ENCODE measurements at regions not wholly inside any gene's neighbourhood (a gene's known extent, or its start where the extent isn't known, plus 50 kb on each side); places are given as distances from the start of the nearest gene placed in this dataset.

DNA sequence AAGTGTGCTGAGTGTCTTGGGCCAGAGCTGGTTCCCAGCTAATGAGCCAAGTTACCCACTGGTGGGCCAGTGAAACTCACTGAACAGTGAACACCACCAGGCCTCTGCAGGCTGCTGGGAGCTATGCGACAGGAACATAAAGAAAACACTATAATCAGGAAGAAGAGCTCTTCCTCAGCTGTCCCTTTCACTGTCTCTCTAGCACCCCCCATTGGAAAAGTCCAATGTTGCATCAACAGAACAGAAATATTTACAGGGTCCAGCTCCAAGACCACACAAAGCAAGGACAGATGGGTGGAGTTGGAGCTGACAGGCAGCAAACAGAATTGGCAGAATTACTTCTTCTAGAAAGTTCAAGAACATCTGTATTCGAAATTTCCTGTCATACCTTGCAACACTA is 903.6 kb upstream of the TMEM132C start:
- Mint-ChIP-seq H3K9me3 (ENCODE audit: low read depth) (peaks cover 9% of the 10 kb centered on the region), H3K27me3 (no peaks in the 10 kb centered on the region), H3K36me3 (ENCODE audit: insufficient read depth) (no peaks in the 10 kb centered on the region), H3K27ac (no peak overlapping the region), H3K4me3 (ENCODE audit: low read depth) (no peak overlapping the region), H3K4me1 (ENCODE audit: low read depth) (no peaks in the 10 kb centered on the region)
- no peak for DNase-seq (ENCODE audit: low spot score, unreplicated experiment)
- peak; percentile 30 for TF ChIP-seq CTCF (IDR thresholded peaks at IDR 0.05; ENCODE audit: unreplicated experiment)

GRCh38 chr12:127373559-127373958 is 893.4 kb upstream of the TMEM132C start:
- no peaks in the 10 kb centered on the region for H3K36me3 Mint-ChIP-seq (ENCODE audit: insufficient read depth)
- H3K9me3 Mint-ChIP-seq (ENCODE audit: low read depth) = no peaks in the 10 kb centered on the region
- no peaks in the 10 kb centered on the region for H3K4me1 Mint-ChIP-seq (ENCODE audit: low read depth)
- DNase-seq (ENCODE audit: low spot score, unreplicated experiment) = no peak
- no peak overlapping the region for H3K4me3 Mint-ChIP-seq (ENCODE audit: low read depth)
- H3K27ac Mint-ChIP-seq = no peak overlapping the region
- peaks cover 3% of the 10 kb centered on the region for H3K27me3 Mint-ChIP-seq
- no peak for TF ChIP-seq CTCF (IDR thresholded peaks at IDR 0.05; ENCODE audit: unreplicated experiment)

GRCh38 chr12:127374447-127374846 is 892.5 kb upstream of the TMEM132C start:
- Mint-ChIP-seq H3K4me3 (ENCODE audit: low read depth) (no peak overlapping the region), H3K9me3 (ENCODE audit: low read depth) (no peaks in the 10 kb centered on the region), H3K27ac (no peak overlapping the region), H3K27me3 (peaks cover 7% of the 10 kb centered on the region), H3K4me1 (ENCODE audit: low read depth) (no peaks in the 10 kb centered on the region), H3K36me3 (ENCODE audit: insufficient read depth) (no peaks in the 10 kb centered on the region)
- TF ChIP-seq CTCF (IDR thresholded peaks at IDR 0.05; ENCODE audit: unreplicated experiment) = no peak
- no peak for DNase-seq (ENCODE audit: low spot score, unreplicated experiment)

DNA sequence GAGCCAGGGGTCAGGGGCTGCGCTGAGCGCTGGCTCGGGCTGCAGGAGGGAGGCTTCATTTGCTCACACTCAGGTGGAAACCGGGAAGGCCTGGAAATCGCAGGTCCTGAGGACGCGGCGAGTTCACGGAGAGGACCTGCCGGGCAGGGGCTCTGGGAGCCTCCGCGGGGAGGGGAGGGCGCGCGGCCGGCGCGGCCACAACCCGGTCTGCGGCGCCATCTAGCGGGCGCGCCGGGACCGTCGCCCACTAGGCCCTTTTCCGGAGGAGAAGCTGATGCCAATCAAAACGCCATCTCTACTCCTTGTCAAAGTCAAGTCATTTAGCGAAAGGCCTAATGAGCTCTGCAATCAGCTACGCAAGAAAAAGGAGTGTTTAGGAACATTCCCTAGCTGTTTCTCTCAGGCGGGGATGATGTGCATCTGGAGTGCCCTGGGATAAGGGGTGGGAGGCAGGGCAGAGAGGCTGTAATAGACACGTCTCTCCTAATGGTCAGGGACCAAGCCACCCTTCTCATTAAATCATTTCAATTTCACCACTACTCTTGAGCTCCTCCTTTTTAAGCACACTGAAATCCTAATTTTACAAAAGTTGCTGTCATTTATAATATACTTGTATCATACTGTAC is 885.8 kb upstream of the TMEM132C start:
- no peaks in the 10 kb centered on the region for H3K9me3 Mint-ChIP-seq (ENCODE audit: low read depth)
- H3K27ac Mint-ChIP-seq = no peak overlapping the region
- H3K27me3 Mint-ChIP-seq = peaks cover 10% of the 10 kb centered on the region
- no peaks in the 10 kb centered on the region for H3K36me3 Mint-ChIP-seq (ENCODE audit: insufficient read depth)
- peak; percentile 99 for TF ChIP-seq CTCF (IDR thresholded peaks at IDR 0.05; ENCODE audit: unreplicated experiment)
- no peaks in the 10 kb centered on the region for H3K4me1 Mint-ChIP-seq (ENCODE audit: low read depth)
- peak; percentile 73 for DNase-seq (ENCODE audit: low spot score, unreplicated experiment)
- no peak overlapping the region for H3K4me3 Mint-ChIP-seq (ENCODE audit: low read depth)

DNA sequence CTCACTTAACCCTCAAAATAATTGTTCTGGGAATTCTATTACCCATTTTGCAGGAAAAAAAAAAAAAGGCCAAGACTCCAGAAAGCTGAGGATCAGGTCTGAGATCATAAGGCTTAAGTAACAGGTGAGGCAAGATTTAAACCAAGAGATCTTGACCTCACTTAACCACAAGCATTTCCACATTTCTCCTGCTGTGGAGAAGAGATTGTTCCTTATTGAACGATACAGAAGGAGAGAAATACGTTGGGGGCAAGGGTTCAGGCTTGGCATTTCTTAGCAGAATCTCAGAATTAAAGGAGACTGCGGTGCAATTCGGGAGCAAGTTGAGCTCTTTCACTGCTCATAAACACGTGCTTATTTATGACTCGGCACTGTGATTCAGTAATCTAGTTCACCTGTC is 885.3 kb upstream of the TMEM132C start:
- TF ChIP-seq CTCF (IDR thresholded peaks at IDR 0.05; ENCODE audit: unreplicated experiment) = no peak
- H3K4me3 Mint-ChIP-seq (ENCODE audit: low read depth) = no peak overlapping the region
- peaks cover 10% of the 10 kb centered on the region for H3K27me3 Mint-ChIP-seq
- no peak overlapping the region for H3K27ac Mint-ChIP-seq
- no peaks in the 10 kb centered on the region for H3K4me1 Mint-ChIP-seq (ENCODE audit: low read depth)
- H3K9me3 Mint-ChIP-seq (ENCODE audit: low read depth) = no peaks in the 10 kb centered on the region
- H3K36me3 Mint-ChIP-seq (ENCODE audit: insufficient read depth) = no peaks in the 10 kb centered on the region
- no peak for DNase-seq (ENCODE audit: low spot score, unreplicated experiment)

Data from progenitor cell of endocrine pancreas (in vitro differentiated cells).